A549 (cell line): ENCODE measurements at regions not wholly inside any gene's neighbourhood (a gene's known extent, or its start where the extent isn't known, plus 50 kb on each side); places are given as distances from the start of the nearest gene placed in this dataset.

Experiments
- ATAC-seq, 2 experiments: fragments of 200-7000 bp in 1 of 2; fragments of >200 bp in 1 of 2; cut with Nextera tagmentation in 1 of 2; cut with Tn5 transposase in 1 of 2; 3 replicates each; pipeline versions ENCODE4 v1.8.0 to v1.9.1; 2018 to 2020; ENCODE audit warnings: mild to moderate bottlenecking in 1 of 2, moderate library complexity in 1 of 2
- CTCF ChIA-PET: fragments of 300-600 bp; sonication (Branson Sonifier 250); formaldehyde crosslinking; extraction: SDS; loops from one replicate; lab custom pipeline; 2021; ENCODE audit warnings: antibody characterized with exemption, inconsistent platforms; lab: Yijun Ruan, JAX
- POLR2A ChIA-PET: fragments of 350-600 bp; formaldehyde crosslinking; extraction: SDS; loops from one replicate; lab custom pipeline; 2021; ENCODE audit warnings: antibody characterized with exemption, inconsistent platforms; lab: Yijun Ruan, JAX
- DNase-seq, 2 experiments: peaks; one replicate each; pipeline versions ENCODE4 v3.0.0 to v3.0.0-alpha.2; 2011 to 2016; ENCODE audit warnings: low read depth in 1 of 2, low spot score in 1 of 2
- FAIRE-seq: peaks from 2 replicates; lab custom pipeline; 2011; peaks lifted over from hg19 to GRCh38; lab: Jason Lieb, UNC
- H3K27ac ChIP-seq, 2 experiments: fragments of >200 bp; sonication (Bioruptor Twin); formaldehyde crosslinking; 3 replicates each; pipeline ENCODE4 v1.5.1; 2016 to 2017
- H3K4me1 ChIP-seq: fragments of >200 bp; sonication (Bioruptor Twin); formaldehyde crosslinking; 3 replicates; pipeline ENCODE4 v1.6.1; 2016
- H3K4me2 ChIP-seq: fragments of >200 bp; sonication (Bioruptor Twin); formaldehyde crosslinking; 3 replicates; pipeline ENCODE4 v1.6.1; 2016
- H3K4me3 ChIP-seq: fragments of >200 bp; sonication (Bioruptor Twin); formaldehyde crosslinking; 3 replicates; pipeline ENCODE4 v1.5.1; 2016
- H3K9me3 ChIP-seq: fragments of >200 bp; sonication (Bioruptor Twin); formaldehyde crosslinking; 3 replicates; pipeline ENCODE4 v1.6.1; 2016
- BHLHE40 ChIP-seq: IDR thresholded peaks from 2 replicates; pipeline ENCODE4 v1.6.1; 2012; ENCODE audit warnings: low read depth, low read length, inconsistent platforms
- CBX8 ChIP-seq: fragments of 200-600 bp; sonication (generic); IDR thresholded peaks from 2 replicates; pipeline ENCODE4 v1.6.1; 2016
- CEBPB ChIP-seq, 2 experiments: fragments of >200 bp in 1 of 2; sonication (Bioruptor Twin) in 1 of 2; formaldehyde crosslinking in 1 of 2; IDR thresholded peaks; 2 replicates each; pipeline ENCODE4 v1.6.1; 2012 to 2016
- CHD2 ChIP-seq: fragments of 150-350 bp; IDR thresholded peaks from 2 replicates; pipeline ENCODE4 v1.6.1; 2014; ENCODE audit warnings: low read length; ENCODE audit not compliant: partially characterized antibody
- CHD4 ChIP-seq: fragments of 200-600 bp; sonication (generic); IDR thresholded peaks from 2 replicates; pipeline ENCODE4 v1.6.1; 2016; ENCODE audit warnings: antibody characterized with exemption, mild to moderate bottlenecking, borderline replicate concordance
- E2F6 ChIP-seq: IDR thresholded peaks from 2 replicates; pipeline ENCODE4 v1.6.1; 2012; ENCODE audit warnings: low read depth, borderline replicate concordance
- FOSB ChIP-seq: fragments of 250-450 bp; sonication (Bioruptor Pico); IDR thresholded peaks from 2 replicates; pipeline ENCODE4 v1.5.0; 2020; ENCODE audit warnings: mild to moderate bottlenecking, moderate library complexity
- HDAC2 ChIP-seq: fragments of 200-600 bp; sonication (generic); IDR thresholded peaks from 2 replicates; pipeline ENCODE4 v1.6.1; 2016
- HOXA7 ChIP-seq: fragments of 250-450 bp; sonication (Bioruptor Pico); IDR thresholded peaks from 2 replicates; pipeline ENCODE4 v1.5.0; 2020; ENCODE audit warnings: mild to moderate bottlenecking, moderate library complexity
- KDM1A ChIP-seq: fragments of 200-600 bp; sonication (generic); IDR thresholded peaks from 2 replicates; pipeline ENCODE4 v1.6.1; 2016; ENCODE audit warnings: low read depth, mild to moderate bottlenecking
- MAFK ChIP-seq: fragments of 450-650 bp; IDR thresholded peaks from 2 replicates; pipeline ENCODE4 v1.6.1; 2014; ENCODE audit not compliant: partially characterized antibody
- MAZ ChIP-seq: fragments of 150-350 bp; IDR thresholded peaks from 2 replicates; pipeline ENCODE4 v1.6.1; 2014; ENCODE audit warnings: antibody characterized with exemption, low read depth, low read length, borderline replicate concordance
- NPAS2 ChIP-seq: fragments of 250-450 bp; sonication (Bioruptor Pico); IDR thresholded peaks from 2 replicates; pipeline ENCODE4 v1.8.0; 2022; ENCODE audit warnings: mild to moderate bottlenecking, moderate library complexity, borderline replicate concordance
- POLR2AphosphoS2 ChIP-seq: conservative IDR thresholded peaks from 2 replicates; pipeline ENCODE4 v1.6.1; 2012; ENCODE audit warnings: low read length, improper control_type of control experiment, inconsistent platforms
- RARB ChIP-seq: fragments of 250-450 bp; sonication (Bioruptor Pico); IDR thresholded peaks from 2 replicates; pipeline ENCODE4 v1.8.0; 2021; ENCODE audit warnings: mild to moderate bottlenecking, moderate library complexity
- RCOR1 ChIP-seq: fragments of 150-350 bp; IDR thresholded peaks from 2 replicates; pipeline ENCODE4 v1.6.1; 2014; ENCODE audit warnings: antibody characterized with exemption, low read length, low read depth
- REST ChIP-seq: fragments of 200-600 bp; sonication (generic); IDR thresholded peaks from 2 replicates; pipeline ENCODE4 v1.6.1; 2016; ENCODE audit warnings: antibody characterized with exemption, mild to moderate bottlenecking, moderate library complexity
- RFX5 ChIP-seq: fragments of 450-650 bp; IDR thresholded peaks from 2 replicates; pipeline ENCODE4 v1.7.1; 2014; ENCODE audit warnings: antibody characterized with exemption, mild to moderate bottlenecking, moderate library complexity
- RNF2 ChIP-seq: fragments of 200-600 bp; sonication (generic); IDR thresholded peaks from 2 replicates; pipeline ENCODE4 v1.6.1; 2016; ENCODE audit warnings: low read depth, mild to moderate bottlenecking, antibody characterized with exemption, moderate library complexity, borderline replicate concordance
- SREBF2 ChIP-seq: fragments of 450-650 bp; IDR thresholded peaks from 2 replicates; pipeline ENCODE4 v1.6.1; 2014; ENCODE audit warnings: mild to moderate bottlenecking, moderate library complexity
- TFCP2L1 ChIP-seq: fragments of 250-450 bp; sonication (Bioruptor Pico); IDR thresholded peaks from 2 replicates; pipeline ENCODE4 v1.5.0; 2021; ENCODE audit warnings: mild to moderate bottlenecking
- ZC3H11A ChIP-seq: fragments of 450-650 bp; IDR thresholded peaks from 2 replicates; pipeline ENCODE4 v1.6.1; 2014; ENCODE audit warnings: antibody characterized with exemption, mild to moderate bottlenecking
- WGBS: methylation state at CpG from one replicate; pipeline ENCODE4 v1.1.6; 2017; ENCODE audit errors: missing lambda C conversion rate; 5-methylcytosine and 5-hydroxymethylcytosine counted together

- TF ChIP-seq BHLHE40 (no peak), RARB (CRISPR knock-in tag) (no peak), CEBPB (IDR thresholded peaks at IDR 0.05) (no peak), POLR2AphosphoS2 (no peak), HOXA7 (CRISPR knock-in tag) (no peak), ZC3H11A (no peak)
Measured at GRCh38 chr21:17389311-17389710, 123.5 kb upstream of the CXADR start (continued).

DNA sequence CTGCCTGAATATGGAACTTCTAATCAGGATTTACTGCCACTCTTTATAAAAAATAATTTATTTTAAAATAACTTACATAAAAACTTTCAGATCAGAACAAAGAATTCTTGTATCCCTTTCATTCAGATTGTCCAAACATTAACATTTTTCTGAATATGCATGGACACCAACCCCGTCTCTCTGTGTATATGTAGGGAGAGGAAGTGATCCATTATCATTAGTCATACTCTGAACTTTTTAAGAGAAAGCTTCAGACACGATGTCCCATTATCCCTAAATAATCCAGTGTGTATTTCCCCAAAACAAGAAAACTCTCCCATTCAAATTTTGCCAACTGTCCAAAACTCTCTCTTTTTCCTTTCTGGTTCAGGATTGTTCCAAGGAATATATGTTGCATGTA, 122.3 kb upstream of the CXADR start:
- no peak overlapping the region for H3K4me2 ChIP-seq
- ATAC-seq = no peak
- no peaks in the 10 kb centered on the region for H3K4me1 ChIP-seq
- FAIRE-seq = no peak
- ChIA-PET CTCF (interaction anchor here (5.9 kb wide), 1 partner anchor 164 kb away, joined by 66 read pairs; no protein-coding TSS in a partner anchor), POLR2A (no interaction called here)
- DNase-seq = no peak
- H3K27ac ChIP-seq = no peak overlapping the region
- 52% methylated on average over 2 of the region's 2 CpGs for WGBS
- no peak overlapping the region for H3K4me3 ChIP-seq
- no peaks in the 10 kb centered on the region for H3K9me3 ChIP-seq
- no peak for TF ChIP-seq KDM1A
- TF ChIP-seq RFX5 = no peak
- TF ChIP-seq RCOR1 = no peak

GRCh38 chr21:17391811-17392340, 121.0 kb upstream of the CXADR start:
- ChIA-PET POLR2A (no interaction called here), CTCF (interaction anchor here (1.3 to 1.6 kb wide), 3 partner anchors 60 to 163 kb away, joined by 3 to 6 read pairs (median 5); no protein-coding TSS in a partner anchor)
- Histone ChIP-seq H3K27ac (no peak overlapping the region), H3K4me2 (no peak overlapping the region), H3K4me3 (no peak overlapping the region), H3K9me3 (no peaks in the 10 kb centered on the region), H3K4me1 (no peaks in the 10 kb centered on the region)
- no peak for FAIRE-seq
- ATAC-seq = no peak
- TF ChIP-seq NPAS2 (CRISPR knock-in tag) = no peak
- TF ChIP-seq HDAC2 = no peak
- no peak for TF ChIP-seq E2F6
- no peak for TF ChIP-seq CHD2
- no peak for TF ChIP-seq ZC3H11A
- no peak for TF ChIP-seq REST
- no peak for TF ChIP-seq RNF2
- TF ChIP-seq FOSB (CRISPR knock-in tag) = no peak
- no peak for TF ChIP-seq TFCP2L1 (CRISPR knock-in tag)
- TF ChIP-seq MAZ = no peak
- TF ChIP-seq BHLHE40 = no peak
- no peak for TF ChIP-seq CBX8
- TF ChIP-seq CHD4 = no peak
- no peak for TF ChIP-seq MAFK
- no peak for TF ChIP-seq RARB (CRISPR knock-in tag)
- no peak for TF ChIP-seq SREBF2
- WGBS = 45% methylated on average over 3 of the region's 3 CpGs
- DNase-seq = no peak
